GM21576 (cell line): ENCODE measurements at regions not wholly inside any gene's neighbourhood (a gene's known extent, or its start where the extent isn't known, plus 50 kb on each side); places are given as distances from the start of the nearest gene placed in this dataset.

Experiments
- ATAC-seq: cut with Tn5 transposase; IDR thresholded peaks from one replicate; pipeline ENCODE4 v1.9.1; 2021; ENCODE audit warnings: mild to moderate bottlenecking, moderate library complexity; ENCODE audit not compliant: unreplicated experiment

DNA sequence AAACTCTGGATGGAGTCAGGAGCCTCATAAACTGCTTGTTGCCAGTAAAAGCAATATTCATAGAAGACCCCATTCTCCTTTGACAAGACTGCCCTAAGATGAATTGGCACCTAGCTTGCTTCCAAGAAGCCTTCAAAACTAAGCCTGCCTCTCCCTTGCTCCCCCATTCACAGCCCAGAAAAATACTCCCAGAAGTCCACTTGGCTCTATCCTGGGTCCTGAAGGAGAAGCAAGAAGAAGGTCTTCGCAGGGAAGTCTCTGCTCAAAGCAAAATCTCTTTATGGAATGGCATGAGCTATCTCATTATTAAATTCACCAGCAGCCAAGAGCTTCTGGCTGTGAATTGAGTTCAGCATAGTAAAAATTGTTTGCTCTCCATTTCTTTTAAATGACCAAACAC is 230.2 kb upstream of the ARRDC4 start:
- ATAC-seq = no peak

GRCh38 chr15:97731859-97732258 is 228.6 kb upstream of the ARRDC4 start:
- ATAC-seq = no peak

DNA sequence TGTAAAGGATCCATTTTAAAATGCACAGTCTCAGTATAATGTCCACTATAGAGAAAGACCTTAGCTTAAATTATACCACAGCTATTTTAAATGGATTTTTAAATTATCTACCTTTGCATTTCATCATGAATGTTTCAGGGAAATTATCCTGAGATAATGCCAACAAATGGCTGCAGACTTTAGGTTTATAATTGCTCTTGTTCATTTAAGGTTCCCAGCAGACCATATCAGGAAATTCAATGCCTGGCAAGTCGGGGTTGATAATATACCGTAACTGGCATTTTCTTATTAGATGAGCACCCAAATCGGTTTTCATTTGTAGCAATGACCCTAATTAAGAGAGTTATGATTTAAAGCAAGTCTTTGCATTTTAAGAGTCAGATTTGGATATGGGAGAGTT is 227.1 kb upstream of the ARRDC4 start:
- ATAC-seq = no peak

GRCh38 chr15:97736748-97737147 is 223.8 kb upstream of the ARRDC4 start:
- no peak for ATAC-seq

- peak; percentile 95 for ATAC-seq
Measured at GRCh38 chr15:97745481-97746071, 214.9 kb upstream of the ARRDC4 start.

DNA sequence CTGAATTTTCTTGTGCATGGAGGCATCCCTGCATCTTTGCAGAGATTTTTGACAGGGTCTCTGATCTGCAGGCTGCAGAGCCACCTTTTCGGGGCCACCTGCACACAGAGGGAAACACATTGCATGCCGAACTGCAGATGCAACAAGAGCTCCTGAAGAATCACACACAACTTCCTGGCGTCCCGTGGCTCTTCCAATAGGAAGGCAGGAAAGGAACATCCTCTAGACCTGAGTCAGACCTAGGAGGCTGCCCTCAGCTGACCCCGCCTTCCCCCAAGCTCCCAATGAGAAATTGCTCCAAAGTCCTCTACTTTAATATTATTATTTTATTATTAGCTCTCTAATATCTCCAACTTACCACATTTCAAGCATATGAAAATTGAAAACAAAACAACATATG is 213.2 kb upstream of the ARRDC4 start:
- ATAC-seq = no peak

- no peak for ATAC-seq
Measured at GRCh38 chr15:97748576-97748975, 211.9 kb upstream of the ARRDC4 start.

- no peak for ATAC-seq
Measured at GRCh38 chr15:97750060-97750459, 210.4 kb upstream of the ARRDC4 start.

- ATAC-seq = no peak
Measured at GRCh38 chr15:97755726-97756125, 204.8 kb upstream of the ARRDC4 start.

GRCh38 chr15:97759363-97759762 is 201.1 kb upstream of the ARRDC4 start:
- no peak for ATAC-seq

DNA sequence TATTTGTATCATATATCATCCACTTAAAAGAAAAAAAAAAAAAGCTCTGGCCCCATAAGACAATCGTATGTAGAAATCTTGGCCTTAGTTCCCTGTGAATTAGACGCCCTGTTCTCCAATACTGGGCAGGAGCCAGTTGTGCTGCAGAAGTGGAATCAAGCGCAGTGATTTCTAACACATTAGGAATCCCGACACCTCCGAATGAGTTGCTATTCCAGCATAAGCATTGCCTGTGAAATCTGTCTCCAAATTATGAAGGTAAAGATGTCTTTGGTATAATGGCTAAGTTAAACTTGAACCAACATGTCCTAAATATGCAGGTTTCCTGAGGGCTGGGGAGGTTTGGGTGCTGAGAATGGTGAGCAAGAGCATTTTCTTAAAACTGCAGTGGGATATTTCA is 199.4 kb upstream of the ARRDC4 start:
- ATAC-seq = no peak

DNA sequence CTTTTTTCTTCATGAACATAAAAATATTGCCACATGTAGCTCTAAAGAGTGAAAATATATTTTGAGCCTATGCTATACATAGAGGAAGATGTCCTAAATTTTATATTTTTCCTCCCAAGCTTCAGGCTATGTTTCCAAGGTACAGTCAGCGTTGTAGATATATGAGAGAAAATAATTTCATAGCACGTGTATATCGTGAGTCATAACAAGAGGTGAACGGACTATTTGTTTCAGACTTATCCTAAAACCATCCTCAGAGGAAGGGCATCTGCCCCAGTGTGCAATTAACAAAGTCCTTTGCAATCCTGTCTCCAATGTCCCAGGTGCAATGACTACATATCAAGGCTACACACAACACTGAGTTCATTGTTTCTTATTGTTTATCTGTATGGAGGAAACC is 177.3 kb upstream of the ARRDC4 start:
- ATAC-seq = no peak

DNA sequence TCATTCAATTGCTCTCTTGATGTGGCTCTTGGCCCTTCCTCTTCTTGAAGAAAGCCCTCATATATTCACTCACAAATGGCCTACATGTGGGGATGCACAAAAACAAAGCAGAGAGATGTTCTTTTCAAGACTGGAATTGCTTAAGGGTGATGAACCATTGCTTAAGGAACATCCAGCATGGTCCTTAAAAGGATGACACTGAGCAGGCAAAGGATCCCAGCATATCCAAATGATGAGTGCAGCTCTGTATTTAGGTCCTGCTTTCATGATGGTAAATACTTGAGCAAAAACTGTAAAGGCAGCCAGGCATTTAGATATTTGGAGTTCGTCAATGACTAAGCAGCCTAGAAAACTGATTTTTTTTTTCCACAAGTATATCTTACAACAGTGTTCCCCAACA is 173.8 kb upstream of the ARRDC4 start:
- ATAC-seq = no peak

- no peak for ATAC-seq
Measured at GRCh38 chr15:97790180-97790579, 170.3 kb upstream of the ARRDC4 start.

DNA sequence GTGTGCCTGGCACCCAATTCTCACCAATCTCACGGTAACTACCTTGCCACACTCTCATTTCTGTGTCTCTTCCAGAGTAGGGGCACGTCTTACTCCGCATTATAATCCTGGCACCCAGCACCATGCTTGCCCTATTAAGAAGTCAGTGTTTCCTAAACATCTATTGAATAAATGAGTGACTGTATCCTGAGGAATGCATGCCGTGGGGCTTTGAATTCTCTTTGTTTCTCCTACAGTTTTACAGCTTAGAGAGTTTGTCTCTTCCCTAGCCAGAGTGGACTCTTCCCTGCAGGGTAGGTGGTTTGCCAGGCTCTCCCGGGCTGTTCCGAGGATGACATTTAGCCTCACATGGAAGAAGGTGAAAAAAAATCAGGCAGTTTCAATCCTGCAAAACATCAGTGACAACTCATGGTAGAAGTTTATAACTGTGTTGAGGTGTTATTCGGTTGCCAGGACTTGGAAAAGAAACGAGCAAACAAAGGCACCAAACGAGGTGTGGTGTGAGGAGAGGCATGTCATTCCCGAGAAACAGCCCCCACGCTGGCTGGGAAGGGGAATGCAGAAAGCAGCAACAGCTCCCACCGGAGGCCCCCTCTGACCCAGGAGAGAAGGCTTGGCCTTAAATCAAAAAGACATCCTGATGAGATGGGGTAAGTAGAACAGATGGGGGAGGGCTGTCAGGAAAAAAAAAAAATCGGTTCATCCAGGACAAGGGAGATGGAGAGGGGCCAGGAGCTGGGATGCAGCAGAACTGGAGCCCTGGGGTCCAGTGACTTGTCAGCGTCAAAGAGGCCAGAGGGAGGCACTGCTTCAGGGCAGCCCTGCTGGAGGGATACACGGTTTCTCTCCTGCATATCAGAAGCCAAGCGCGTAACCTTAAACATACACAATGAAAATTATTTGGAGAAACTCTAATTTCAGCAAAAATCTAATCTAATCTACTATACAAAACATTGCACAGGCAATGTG is 168.4 kb upstream of the ARRDC4 start:
- ATAC-seq = no peak

DNA sequence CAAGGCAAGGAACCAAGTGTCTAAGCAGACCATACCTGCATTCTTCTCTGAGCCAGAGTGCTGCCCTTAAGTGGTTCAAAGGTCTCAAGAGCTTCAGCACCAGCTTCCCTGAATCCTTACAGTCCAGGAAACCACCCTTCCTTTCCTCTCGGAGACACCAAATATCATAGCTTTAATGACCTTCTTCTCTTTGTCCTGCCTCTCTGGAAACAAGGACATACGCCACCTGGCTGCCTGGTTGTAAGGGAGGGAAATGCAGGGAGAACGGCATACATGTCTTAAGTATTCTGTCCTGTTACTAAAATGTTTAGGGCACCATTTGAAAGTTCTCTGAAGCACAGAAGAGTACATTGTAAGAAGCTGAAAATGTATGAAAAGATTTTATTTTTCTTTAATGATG is 155.6 kb upstream of the ARRDC4 start:
- ATAC-seq = no peak

GRCh38 chr15:97806766-97807165 is 153.7 kb upstream of the ARRDC4 start:
- no peak for ATAC-seq

DNA sequence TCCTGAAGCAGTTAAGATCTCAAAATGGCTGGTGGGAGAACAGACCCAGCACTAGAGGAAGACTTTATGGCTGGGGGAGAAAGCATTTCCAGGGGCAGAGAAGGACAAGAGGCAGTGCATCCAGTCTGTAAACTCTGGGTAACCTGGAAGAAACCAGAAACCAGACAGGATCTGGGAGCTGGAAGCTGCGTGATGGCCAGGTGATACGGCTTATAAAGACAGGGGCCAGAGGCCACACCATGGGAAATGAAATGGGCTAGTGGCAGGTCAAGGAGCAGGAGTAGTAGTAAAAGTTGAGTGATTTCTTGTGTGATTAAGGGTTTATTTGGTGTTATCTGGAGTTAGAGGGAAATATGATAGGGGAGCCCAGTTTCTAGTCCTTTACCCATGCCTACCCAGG is 144.7 kb upstream of the ARRDC4 start:
- ATAC-seq = no peak

DNA sequence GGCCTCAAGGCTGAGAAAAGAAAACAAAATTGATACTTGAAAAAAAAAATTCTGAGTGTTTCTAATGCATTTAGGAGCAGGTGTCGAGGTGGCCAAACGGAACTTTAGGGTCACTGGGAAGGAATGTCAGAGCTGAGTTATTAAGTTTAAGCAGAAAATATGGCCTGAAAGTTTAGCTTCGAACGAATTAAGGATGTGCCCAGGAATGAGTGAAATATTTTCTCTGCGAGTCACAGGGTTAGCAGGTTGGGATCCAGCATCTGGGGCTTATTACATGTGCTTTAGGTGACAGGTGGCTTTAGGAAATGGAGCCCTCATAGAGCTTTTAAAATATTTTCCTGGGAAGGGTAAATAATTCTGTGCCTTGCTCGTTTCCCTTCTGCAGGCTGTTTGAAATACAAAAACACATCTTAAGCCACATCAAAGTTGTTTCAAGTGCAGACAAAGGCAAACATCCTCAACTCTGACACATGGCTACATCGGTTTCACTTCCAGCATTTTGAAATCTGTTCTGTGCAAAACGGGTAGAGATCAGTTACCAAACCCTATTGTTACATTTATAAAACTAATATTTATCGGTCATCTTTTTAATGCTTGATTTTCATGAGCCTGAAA is 143.1 kb upstream of the ARRDC4 start:
- ATAC-seq = no peak

- ATAC-seq = no peak
Measured at GRCh38 chr15:97836003-97836402, 124.5 kb upstream of the ARRDC4 start.

GRCh38 chr15:97837896-97838295 is 122.6 kb upstream of the ARRDC4 start:
- ATAC-seq = no peak

- no peak for ATAC-seq
Measured at GRCh38 chr15:97838606-97839210, 121.8 kb upstream of the ARRDC4 start.
